Spleen (tissue), 7 donors: ENCODE measurements at regions not wholly inside any gene's neighbourhood (a gene's known extent, or its start where the extent isn't known, plus 50 kb on each side); places are given as distances from the start of the nearest gene placed in this dataset.

ENCODE experiments used
- CTCF ChIP-seq, 11 experiments: fragments of 200-600 bp in 7 of 11; fragments of 450-650 bp in 4 of 11; sonication (generic) in 4 of 11; IDR thresholded peaks in 8 of 11; conservative IDR thresholded peaks in 3 of 11; 1 replicate in 7 of 11; 2 replicates in 4 of 11; pipeline versions ENCODE4 v1.4.0 to v1.8.0; 2016 to 2021; ENCODE audit warnings: antibody characterized with exemption in 11 of 11, inconsistent platforms in 4 of 11, mild to moderate bottlenecking in 1 of 11
- POLR2A ChIP-seq, 3 donors: fragments of 450-650 bp; IDR thresholded peaks; one replicate each; pipeline ENCODE4 v1.5.1; 2017; ENCODE audit warnings: antibody characterized with exemption in 3 of 3, mild to moderate bottlenecking in 1 of 3
- POLR2AphosphoS5 ChIP-seq, 3 donors: sonication (generic); formaldehyde crosslinking; IDR thresholded peaks; one replicate each; pipeline ENCODE4 v1.5.1; 2017; ENCODE audit warnings: antibody characterized with exemption in 3 of 3
- donor health status: DM: no; HTN: no; CAD: no; lungs with moderate emphysema.
- donor health status: DM: no; HTN: no; CAD: no.
- donor health status: DM: no; HTN: no; CAD: no.

GRCh38 chr6:170186006-170186935, 104.6 kb downstream of the DLL1 start:
- no peak for TF ChIP-seq CTCF (IDR thresholded peaks at IDR 0.05 in 8 of 11, conservative IDR thresholded peaks at IDR 0.05 in 3 of 11)
- TF ChIP-seq POLR2A (IDR thresholded peaks at IDR 0.05): no peak
- TF ChIP-seq POLR2AphosphoS5 (IDR thresholded peaks at IDR 0.05): no peak
